Kidney (tissue), 13 donors: ENCODE measurements at regions not wholly inside any gene's neighbourhood (a gene's known extent, or its start where the extent isn't known, plus 50 kb on each side); places are given as distances from the start of the nearest gene placed in this dataset.
A peak's percentile ranks its signal among the peaks of the same experiment; 100 is the strongest.
"Not testable (repeated sequence)": the region's sequence is repeated elsewhere in the genome, so short reads cannot be mapped to it uniquely, and the experiment has no call there.

ENCODE experiments used
- DNase-seq, 5 donors: peaks; one replicate each; pipeline ENCODE4 v3.0.0-alpha.2; 2013 to 2020
- FAIRE-seq: peaks from 2 replicates; lab custom pipeline; 2012; peaks lifted over from hg19 to GRCh38; lab: Jason Lieb, UNC
- H3K27ac ChIP-seq, 2 donors: one replicate each; pipeline ENCODE4 v1.7.0; 2013; ENCODE audit warnings: low read depth in 2 of 2, low read length in 2 of 2, inconsistent platforms in 1 of 2
- H3K27me3 ChIP-seq: one replicate; pipeline ENCODE4 v1.7.1; 2013; ENCODE audit warnings: low read length, inconsistent platforms; ENCODE audit not compliant: control insufficient read depth, insufficient read depth
- H3K36me3 ChIP-seq, 3 donors: one replicate each; pipeline versions ENCODE4 v1.7.0 to v1.7.1; 2013; ENCODE audit warnings: low read length in 3 of 3, control low read depth in 1 of 3, inconsistent platforms in 1 of 3; ENCODE audit not compliant: insufficient read depth in 3 of 3, control insufficient read depth in 2 of 3
- H3K4me1 ChIP-seq, 3 donors: one replicate each; pipeline versions ENCODE4 v1.7.0 to v1.7.1; 2013; ENCODE audit warnings: low read length in 3 of 3, inconsistent platforms in 1 of 3, low read depth in 1 of 3; ENCODE audit not compliant: control insufficient read depth in 2 of 3, insufficient read depth in 2 of 3
- H3K4me3 ChIP-seq, 3 donors: one replicate each; pipeline versions ENCODE4 v1.7.0 to v1.8.1; 2013; ENCODE audit warnings: low read length in 3 of 3, control low read depth in 1 of 3, inconsistent platforms in 1 of 3
- H3K9ac ChIP-seq, 3 donors: one replicate each; pipeline versions ENCODE4 v1.7.0 to v1.7.1; 2013; ENCODE audit warnings: low read length in 3 of 3, control low read depth in 1 of 3, inconsistent platforms in 1 of 3
- H3K9me3 ChIP-seq, 3 donors: one replicate each; pipeline versions ENCODE4 v1.7.0 to v1.7.1; 2013; ENCODE audit warnings: low read length in 3 of 3, control low read depth in 1 of 3, inconsistent platforms in 1 of 3; ENCODE audit not compliant: control insufficient read depth in 2 of 3, insufficient read depth in 1 of 3
- intact Hi-C: fragments of 100-400 bp; cut with DNase I; formaldehyde crosslinking; loops from one replicate; pipeline ENCODE4 v1.11.1; 2022
- TF ChIP-seq, protein P1 (sequence below): IDR thresholded peaks from 3 replicates; pipeline ENCODE4 v1.5.1; 2012; ENCODE audit warnings: mild to moderate bottlenecking, moderate library complexity, borderline replicate concordance; ENCODE audit not compliant: insufficient read depth; ENCODE audit errors: extremely low read depth
- donor health status: control.
- donor health status: control.
- donor health status: control.
- donor health status: control.
- donor health status: control.
- donor health status: DM: yes; HTN: yes; CAD: no.
- donor health status: Normal renal cell carcinoma (clear cell type).

DNA sequence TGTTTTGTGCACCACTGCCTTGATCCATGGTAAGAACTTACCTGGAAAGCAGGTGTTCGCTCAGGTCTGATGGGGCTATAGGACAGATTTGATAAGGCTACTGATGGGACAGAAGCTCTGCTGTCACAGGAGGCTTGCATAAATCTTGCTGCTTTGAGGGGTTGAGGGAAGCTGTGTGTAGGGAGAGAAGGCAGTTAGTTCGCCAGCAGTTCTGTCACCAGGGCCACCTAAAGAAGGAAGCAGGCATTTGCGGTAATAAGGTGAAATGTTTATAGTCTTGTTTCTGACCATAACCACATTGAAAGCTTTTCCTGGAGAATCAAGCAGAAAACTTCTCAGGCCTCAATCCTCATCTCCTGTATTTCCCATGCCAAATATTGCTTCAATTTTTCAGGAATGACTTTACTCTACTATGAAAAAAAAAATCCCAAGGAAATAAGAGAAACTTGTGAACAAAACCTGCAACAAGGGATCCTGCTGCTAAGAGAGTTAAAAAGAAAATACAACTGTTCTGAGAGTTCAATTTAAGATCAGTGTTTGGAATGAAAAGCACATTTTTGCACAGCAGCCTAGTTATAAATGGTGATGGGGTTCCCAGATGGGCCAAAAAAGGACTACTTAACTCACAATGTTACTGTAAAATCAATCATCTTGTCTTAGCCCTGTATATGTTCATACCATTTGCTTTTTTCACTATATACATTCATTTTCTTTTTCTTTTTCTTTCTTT, 122.0 kb upstream of the RANBP3L start:
- H3K36me3 ChIP-seq = no peaks in the 10 kb centered on the region
- no peak for FAIRE-seq
- no peaks in the 10 kb centered on the region for H3K27me3 ChIP-seq
- no peak overlapping the region for H3K27ac ChIP-seq
- intact Hi-C loops = no loop called here
- TF ChIP-seq, protein P1, sequence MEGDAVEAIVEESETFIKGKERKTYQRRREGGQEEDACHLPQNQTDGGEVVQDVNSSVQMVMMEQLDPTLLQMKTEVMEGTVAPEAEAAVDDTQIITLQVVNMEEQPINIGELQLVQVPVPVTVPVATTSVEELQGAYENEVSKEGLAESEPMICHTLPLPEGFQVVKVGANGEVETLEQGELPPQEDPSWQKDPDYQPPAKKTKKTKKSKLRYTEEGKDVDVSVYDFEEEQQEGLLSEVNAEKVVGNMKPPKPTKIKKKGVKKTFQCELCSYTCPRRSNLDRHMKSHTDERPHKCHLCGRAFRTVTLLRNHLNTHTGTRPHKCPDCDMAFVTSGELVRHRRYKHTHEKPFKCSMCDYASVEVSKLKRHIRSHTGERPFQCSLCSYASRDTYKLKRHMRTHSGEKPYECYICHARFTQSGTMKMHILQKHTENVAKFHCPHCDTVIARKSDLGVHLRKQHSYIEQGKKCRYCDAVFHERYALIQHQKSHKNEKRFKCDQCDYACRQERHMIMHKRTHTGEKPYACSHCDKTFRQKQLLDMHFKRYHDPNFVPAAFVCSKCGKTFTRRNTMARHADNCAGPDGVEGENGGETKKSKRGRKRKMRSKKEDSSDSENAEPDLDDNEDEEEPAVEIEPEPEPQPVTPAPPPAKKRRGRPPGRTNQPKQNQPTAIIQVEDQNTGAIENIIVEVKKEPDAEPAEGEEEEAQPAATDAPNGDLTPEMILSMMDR = no peak
- no peak overlapping the region for H3K4me3 ChIP-seq
- H3K4me1 ChIP-seq = peaks cover 0 to 2% (median 0%) of the 10 kb centered on the region in 3 donors
- no peaks in the 10 kb centered on the region for H3K9me3 ChIP-seq
- H3K9ac ChIP-seq = no peak overlapping the region
- DNase-seq = peak in 1 of 5 donors; percentile 17

DNA sequence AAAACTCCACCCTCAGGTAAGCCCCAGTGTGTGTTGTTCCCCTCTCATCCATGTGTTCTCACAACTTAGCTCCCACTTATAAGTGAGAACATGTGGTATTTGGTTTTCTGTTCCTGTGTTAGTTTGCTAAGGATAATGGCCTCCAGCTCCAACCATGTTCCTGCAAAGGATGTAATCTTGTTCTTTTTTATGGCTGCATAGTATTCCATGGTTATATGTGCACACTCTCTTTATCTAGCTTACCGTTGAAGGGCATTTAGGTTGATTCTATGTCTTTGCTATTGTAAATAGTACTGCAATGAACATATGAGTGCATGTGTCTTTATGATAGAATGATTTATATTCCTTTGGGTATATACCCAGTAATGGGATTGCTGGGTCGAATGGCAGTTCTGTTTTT, 124.4 kb upstream of the RANBP3L start:
- H3K9ac ChIP-seq, H3K9me3 ChIP-seq, H3K36me3 ChIP-seq, H3K4me1 ChIP-seq, H3K27me3 ChIP-seq, FAIRE-seq, DNase-seq, H3K27ac ChIP-seq, H3K4me3 ChIP-seq, intact Hi-C loops: not testable (repeated sequence)

DNA sequence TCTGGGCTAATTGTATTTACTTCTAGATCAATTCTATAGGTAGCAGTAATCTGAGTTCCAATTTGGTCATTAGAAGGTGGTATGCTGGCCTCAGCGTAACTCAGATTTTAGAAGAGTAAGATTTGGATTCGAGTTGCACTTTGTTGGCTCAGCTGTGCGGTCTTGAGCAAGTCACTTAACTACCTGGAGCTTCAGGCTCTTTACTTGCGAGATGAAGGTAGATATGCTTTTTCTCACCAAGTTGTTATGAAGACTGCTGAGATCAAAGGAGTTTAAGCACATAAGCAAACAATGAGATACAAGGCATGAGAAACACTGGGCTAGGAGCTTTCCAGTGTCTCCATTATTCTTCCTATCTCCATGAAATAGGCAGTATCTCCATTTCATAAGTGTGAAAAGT, 133.8 kb upstream of the RANBP3L start:
- Histone ChIP-seq H3K9me3 (no peaks in the 10 kb centered on the region), H3K36me3 (no peaks in the 10 kb centered on the region), H3K9ac (no peak overlapping the region), H3K4me1 (no peaks in the 10 kb centered on the region), H3K4me3 (no peak overlapping the region), H3K27me3 (no peaks in the 10 kb centered on the region), H3K27ac (no peak overlapping the region)
- TF ChIP-seq, protein P1 = no peak
- intact Hi-C loops = no loop called here
- FAIRE-seq (no peak), DNase-seq (no peak)

DNA sequence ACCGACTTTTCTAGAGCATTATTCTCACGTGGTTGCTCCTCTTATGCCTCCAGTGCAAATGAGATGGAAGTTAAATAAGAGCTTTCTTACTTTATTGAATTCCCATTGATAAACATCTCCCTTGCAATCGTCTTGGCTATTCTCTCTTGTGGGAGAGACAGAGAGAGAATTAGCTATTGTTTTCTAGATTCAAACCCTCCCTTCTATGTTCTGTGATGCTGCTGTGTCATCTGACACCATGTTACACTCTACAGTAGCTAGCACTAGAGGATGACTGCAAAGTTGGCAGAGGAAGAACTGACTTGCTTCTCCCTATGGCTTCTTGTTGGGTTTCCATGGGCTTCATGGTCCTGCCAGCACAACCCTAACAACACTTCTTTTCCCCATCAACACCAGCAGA, 134.6 kb upstream of the RANBP3L start:
- H3K36me3 ChIP-seq = no peaks in the 10 kb centered on the region
- intact Hi-C loops = no loop called here
- no peaks in the 10 kb centered on the region for H3K4me1 ChIP-seq
- TF ChIP-seq, protein P1 = no peak
- no peaks in the 10 kb centered on the region for H3K27me3 ChIP-seq
- no peak overlapping the region for H3K4me3 ChIP-seq
- FAIRE-seq (no peak), DNase-seq (no peak)
- H3K27ac ChIP-seq = no peak overlapping the region
- H3K9me3 ChIP-seq = no peaks in the 10 kb centered on the region
- no peak overlapping the region for H3K9ac ChIP-seq
